Umbilical cord (tissue), 1 donor: ENCODE measurements at regions not wholly inside any gene's neighbourhood (a gene's known extent, or its start where the extent isn't known, plus 50 kb on each side); places are given as distances from the start of the nearest gene placed in this dataset.

Experiments used
- DNase-seq: peaks from one replicate; pipeline ENCODE4 v3.0.0-alpha.2; 2015; ENCODE audit warnings: low spot score

DNA sequence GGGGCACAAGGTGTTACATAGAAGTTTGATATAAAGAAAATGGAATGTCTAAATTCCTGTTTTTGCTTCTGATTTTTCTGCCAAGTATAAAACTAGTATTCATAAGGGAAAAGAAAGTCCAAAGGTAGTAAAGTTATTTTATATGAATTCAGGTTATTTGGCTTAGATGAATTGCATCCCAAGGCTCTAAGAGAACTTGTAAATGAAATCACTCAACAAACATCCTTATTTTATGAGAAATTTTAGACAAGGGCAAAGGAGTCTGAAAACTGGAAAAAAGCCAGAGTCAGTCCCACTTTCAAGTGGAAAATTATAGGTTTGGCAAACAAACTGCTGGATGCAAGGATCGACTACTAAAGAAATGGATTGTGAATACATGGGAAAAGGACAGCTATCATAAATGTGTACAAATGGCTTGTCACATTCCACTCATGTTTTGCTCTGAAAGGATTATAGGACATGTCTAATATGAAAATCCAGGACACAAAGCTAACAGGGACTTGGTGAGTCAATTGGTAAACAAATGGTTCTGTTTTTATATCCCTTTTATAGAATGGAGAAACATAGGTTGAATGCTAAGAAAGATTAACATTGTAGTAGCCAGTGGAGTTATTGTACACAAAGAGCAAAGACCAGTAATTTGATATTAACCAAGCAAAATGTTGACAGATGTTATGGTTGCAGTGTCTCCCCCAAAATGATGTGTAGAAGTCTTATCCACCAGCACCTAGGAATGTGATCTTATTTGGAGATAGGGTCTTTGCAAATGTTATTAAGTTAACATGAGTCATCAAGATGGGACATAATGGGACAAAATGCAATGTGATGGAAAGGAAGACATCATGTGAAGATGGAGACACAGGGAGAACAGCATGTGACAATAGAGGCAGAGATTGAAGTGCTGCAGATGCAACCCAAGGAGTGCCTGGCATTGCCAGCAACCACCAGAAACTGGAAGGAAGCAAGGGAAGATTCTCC is 495.7 kb downstream of the TLE1 start:
- DNase-seq: no peak

- no peak for DNase-seq
Measured at GRCh38 chr9:81191222-81191621, 498.1 kb downstream of the TLE1 start.

- DNase-seq: no peak
Measured at GRCh38 chr9:81190659-81191058, 498.7 kb downstream of the TLE1 start.

GRCh38 chr9:81183761-81184160 is 505.6 kb downstream of the TLE1 start:
- DNase-seq: peak; percentile 12

- DNase-seq: no peak
Measured at GRCh38 chr9:81182431-81182830, 506.9 kb downstream of the TLE1 start.

GRCh38 chr9:81174023-81174422 is 515.3 kb downstream of the TLE1 start:
- no peak for DNase-seq

GRCh38 chr9:81171689-81172088 is 517.7 kb downstream of the TLE1 start:
- DNase-seq: no peak

- DNase-seq: no peak
Measured at GRCh38 chr9:81162361-81162760, 527.0 kb downstream of the TLE1 start.

DNA sequence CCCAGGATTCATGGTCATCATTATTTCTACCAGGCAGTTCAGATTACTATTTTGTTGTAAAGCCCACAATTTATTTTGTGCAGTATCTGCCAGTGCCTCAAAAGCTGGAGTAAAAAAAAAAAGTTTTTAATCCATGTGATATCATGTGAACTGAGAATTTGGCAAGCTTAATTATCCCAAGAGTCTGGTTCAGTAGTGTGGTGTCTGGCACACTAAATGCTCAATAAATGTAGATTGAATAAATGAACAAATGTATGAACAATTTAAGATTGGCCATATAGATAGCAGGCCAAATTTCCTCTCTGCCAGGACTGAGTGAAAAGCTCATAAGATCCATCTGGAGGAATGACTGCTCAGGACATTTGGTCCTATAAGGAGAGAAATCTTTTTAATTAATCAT is 533.0 kb downstream of the TLE1 start:
- no peak for DNase-seq

DNA sequence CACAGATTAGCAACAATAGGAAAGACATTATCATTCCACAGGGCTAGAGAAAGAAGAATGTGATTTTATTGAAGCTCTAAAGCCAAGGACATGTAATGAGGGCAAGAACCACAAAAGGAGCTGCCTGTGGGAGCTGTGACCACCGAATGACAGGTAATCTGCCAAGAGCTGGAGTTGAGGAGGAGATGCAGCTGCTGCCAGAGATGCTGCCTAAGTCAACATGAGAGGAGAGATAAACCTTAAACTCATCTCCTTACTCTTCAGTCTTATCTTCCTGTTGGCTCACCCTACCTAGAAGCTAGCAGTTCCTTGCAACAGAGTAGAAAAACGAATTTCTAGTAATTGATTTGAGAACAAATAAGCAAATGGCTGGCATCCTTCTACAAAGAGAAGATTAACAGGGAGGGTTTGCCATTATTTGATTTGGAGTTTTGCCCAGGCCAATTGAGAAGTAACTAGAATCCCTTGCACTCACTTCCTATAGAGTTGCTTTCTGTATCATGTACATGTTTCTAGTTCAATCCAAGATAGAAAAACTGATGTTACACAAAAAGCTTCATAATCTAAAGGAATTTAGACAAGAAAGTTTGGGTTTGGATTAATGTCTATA is 539.2 kb downstream of the TLE1 start:
- DNase-seq: no peak

DNA sequence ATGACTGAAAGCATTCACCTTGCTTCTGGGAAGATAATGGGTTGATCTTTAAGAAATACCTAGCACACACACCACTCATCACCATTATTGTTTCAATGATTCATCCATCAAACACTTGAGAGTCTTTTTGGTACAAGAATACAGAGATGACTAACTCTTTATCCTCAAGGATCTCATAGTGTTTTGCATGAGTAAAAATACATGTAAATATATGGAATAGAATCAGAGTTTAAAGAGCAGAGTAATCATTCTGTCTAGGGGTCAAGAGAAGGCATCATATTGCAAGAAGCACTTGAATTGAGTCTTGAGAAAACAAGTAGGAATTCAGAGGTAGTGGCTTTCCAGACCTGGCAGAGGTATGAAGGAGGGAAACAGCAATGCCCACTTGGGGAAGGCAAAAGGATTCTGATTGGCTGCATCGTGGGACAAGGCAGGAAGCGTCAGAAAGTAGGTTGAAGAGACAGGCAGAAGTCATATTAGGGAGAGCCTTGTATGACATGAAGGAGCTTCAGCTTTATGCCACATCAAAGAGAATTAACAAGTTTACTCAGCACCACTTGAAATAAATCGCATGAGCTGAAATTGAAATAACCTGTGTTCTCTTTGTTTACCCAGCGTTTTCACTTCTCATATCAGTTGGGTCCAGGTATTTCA is 542.5 kb downstream of the TLE1 start:
- DNase-seq: no peak

- no peak for DNase-seq
Measured at GRCh38 chr9:81146241-81146640, 543.1 kb downstream of the TLE1 start.

DNA sequence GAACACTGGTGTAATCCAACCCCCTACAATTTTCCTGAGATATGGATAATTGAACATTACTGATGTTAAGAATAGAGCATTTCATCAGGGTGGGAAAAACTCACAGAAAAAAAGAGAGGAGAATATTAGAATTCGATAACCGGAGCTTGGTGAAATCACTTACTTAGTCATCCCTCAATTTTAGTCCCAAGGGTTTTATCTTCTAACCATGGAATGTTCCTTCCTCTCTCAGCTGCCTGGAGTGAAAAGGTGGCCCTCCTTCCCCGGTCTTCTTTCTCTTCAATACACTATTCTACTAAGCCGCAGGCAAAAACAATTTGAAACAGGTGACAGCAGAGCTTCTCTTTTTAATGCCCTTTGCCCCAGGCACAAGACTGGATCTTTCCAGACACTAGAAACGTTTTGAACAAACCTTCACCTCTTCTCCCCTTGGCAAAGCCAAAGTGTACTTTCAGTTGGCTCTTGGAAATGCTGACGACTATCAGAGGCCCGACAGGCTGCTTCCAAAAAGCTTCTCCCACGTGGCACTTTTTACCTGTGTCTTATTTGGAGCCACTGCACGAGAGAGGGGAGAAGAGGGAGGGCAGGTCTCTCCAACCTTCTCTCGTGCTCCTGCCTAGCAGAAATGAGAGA is 543.9 kb downstream of the TLE1 start:
- no peak for DNase-seq

- no peak for DNase-seq
Measured at GRCh38 chr9:81141961-81142360, 547.4 kb downstream of the TLE1 start.

DNA sequence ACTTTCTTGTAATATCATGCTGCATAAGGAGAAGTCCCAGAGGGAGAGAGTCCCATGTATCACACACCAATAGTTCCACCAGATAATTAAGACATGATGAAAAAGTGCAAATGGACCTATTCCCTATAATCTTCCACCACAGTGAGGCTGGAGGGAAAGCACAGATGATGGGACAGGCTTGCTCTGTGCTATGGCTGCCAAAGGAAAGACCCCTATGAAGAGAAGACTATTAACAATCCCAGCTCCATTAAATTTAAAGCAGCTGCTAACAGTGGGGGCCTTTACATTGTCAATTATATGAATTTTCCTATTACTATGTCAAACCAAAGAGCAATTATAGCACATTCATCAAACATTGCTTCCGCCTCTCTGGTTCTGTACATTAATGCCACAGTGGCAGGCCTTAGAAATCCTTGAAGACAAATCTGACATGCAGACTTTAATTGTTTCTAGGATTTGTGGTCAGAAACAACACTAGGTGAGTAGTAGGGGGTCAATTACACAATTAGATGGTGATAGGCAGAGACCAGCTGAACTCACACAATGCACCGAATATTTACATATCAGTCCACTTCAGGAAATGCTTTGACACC is 551.3 kb downstream of the TLE1 start:
- DNase-seq: no peak

GRCh38 chr9:81132796-81133195 is 556.6 kb downstream of the TLE1 start:
- no peak for DNase-seq

- no peak for DNase-seq
Measured at GRCh38 chr9:81132318-81132717, 557.0 kb downstream of the TLE1 start.

DNA sequence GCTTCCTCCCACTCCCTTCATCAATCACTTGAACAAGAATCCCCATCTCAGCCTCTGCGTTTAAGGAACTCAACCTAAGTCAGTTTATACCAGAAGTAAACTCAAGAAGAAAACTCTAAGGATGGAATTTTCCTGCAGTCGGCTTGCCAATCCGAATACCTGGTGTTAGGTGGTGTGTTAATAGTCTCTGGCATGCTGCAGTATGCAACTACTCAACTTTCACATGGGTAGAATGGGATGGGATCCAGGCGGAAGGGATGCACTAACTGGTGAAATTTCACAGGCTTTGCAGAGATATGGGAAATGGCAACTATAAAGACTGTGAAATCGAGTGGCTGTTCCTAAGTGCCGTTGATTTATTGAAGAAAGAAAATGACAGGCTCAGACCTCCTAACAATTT is 560.6 kb downstream of the TLE1 start:
- no peak for DNase-seq

DNA sequence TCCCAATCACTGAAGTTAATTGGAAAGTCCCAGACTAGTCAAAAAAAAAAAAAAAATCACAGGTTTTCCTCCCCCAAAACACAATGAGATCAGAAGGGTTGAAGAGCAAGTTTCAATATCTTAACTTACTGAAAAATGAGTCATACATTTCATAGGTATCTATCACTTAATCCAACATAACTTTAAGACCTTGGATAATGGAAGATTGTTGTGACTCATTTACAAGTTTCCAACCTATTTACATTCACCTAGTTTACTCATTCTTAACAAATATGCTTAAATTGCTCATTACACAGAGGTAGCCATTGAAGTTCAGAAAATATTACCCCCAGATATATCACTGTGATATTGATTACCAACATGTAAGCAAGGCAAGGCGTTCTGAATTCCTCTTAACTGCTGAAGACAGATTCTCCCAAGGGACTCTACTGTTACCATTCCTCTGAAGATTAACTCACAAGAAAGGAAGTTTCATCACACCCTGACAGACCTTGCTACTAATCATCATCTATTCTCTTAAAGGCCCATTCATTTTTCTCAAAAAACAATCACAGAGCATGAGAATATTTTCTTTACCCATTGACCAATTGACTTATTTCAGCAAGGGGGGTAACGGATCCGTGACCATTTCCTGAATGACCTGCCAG is 563.8 kb downstream of the TLE1 start:
- DNase-seq: no peak

DNA sequence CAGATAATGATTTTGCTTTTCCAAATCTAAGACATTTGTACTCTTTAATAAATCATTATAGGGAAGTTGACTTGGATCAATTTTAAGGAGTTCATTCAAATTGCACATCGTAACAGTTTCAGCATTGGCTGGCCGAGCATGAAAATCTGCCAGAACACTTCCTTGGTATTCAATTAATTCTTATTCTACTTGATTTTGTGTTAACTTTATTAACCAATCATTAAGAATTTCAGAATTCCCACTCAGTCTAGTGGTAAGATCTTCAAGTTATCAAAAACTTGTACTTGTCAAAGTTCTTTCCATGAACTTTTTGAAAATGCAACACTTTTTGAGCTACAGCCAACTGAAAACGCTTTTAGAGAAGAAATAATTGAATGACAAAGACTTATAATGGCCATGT is 565.8 kb downstream of the TLE1 start:
- DNase-seq: no peak

- no peak for DNase-seq
Measured at GRCh38 chr9:81122749-81123148, 566.6 kb downstream of the TLE1 start.
